HG03575 (cell line): ENCODE measurements at regions not wholly inside any gene's neighbourhood (a gene's known extent, or its start where the extent isn't known, plus 50 kb on each side); places are given as distances from the start of the nearest gene placed in this dataset.

Source experiments
- ATAC-seq: cut with Tn5 transposase; IDR thresholded peaks from one replicate; pipeline ENCODE4 v1.9.1; 2021; ENCODE audit not compliant: unreplicated experiment, insufficient number of reproducible peaks, low FRiP score; ENCODE audit errors: extremely low read depth

GRCh38 chr2:213202011-213202410 is 50.6 kb upstream of the IKZF2 start:
- ATAC-seq = no peak

- no peak for ATAC-seq
These were observed 54.5 kb upstream of the IKZF2 start for GRCh38 chr2:213205944-213206343.

- no peak for ATAC-seq
These were observed 61.8 kb upstream of the IKZF2 start for GRCh38 chr2:213213186-213213585.

- ATAC-seq = no peak
These were observed 62.8 kb upstream of the IKZF2 start for GRCh38 chr2:213214209-213214608.

- no peak for ATAC-seq
These were observed 65.0 kb upstream of the IKZF2 start for GRCh38 chr2:213216461-213216860.

GRCh38 chr2:213219816-213220215 is 64.4 kb upstream of the SPAG16 start:
- ATAC-seq = no peak

- ATAC-seq = no peak
These were observed 63.2 kb upstream of the SPAG16 start for GRCh38 chr2:213220967-213221603.

- no peak for ATAC-seq
These were observed 62.3 kb upstream of the SPAG16 start for GRCh38 chr2:213221957-213222356.

GRCh38 chr2:213224366-213224765 is 59.9 kb upstream of the SPAG16 start:
- ATAC-seq = no peak

GRCh38 chr2:213225866-213226265 is 58.4 kb upstream of the SPAG16 start:
- no peak for ATAC-seq

- peak; percentile 85 for ATAC-seq
These were observed 56.8 kb upstream of the SPAG16 start for GRCh38 chr2:213227458-213227857.

- no peak for ATAC-seq
These were observed 55.6 kb upstream of the SPAG16 start for GRCh38 chr2:213228638-213229037.

GRCh38 chr2:213229814-213230213 is 54.5 kb upstream of the SPAG16 start:
- ATAC-seq = no peak

GRCh38 chr2:213231966-213232365 is 52.3 kb upstream of the SPAG16 start:
- no peak for ATAC-seq

GRCh38 chr2:213232649-213233437 is 51.4 kb upstream of the SPAG16 start:
- ATAC-seq = peak; percentile 87

- ATAC-seq = no peak
These were observed 50.6 kb upstream of the SPAG16 start for GRCh38 chr2:213233438-213234330.
